GM23338 (cell line): ENCODE measurements at regions not wholly inside any gene's neighbourhood (a gene's known extent, or its start where the extent isn't known, plus 50 kb on each side); places are given as distances from the start of the nearest gene placed in this dataset.

Experiments used
- CREB1 ChIP-seq: fragments of 250-450 bp; sonication (Bioruptor Pico); IDR thresholded peaks from 2 replicates; pipeline ENCODE4 v1.5.0; 2020; ENCODE audit warnings: low read depth, mild to moderate bottlenecking, moderate library complexity
- EZH2 ChIP-seq: fragments of 200-600 bp; sonication (generic); IDR thresholded peaks from one replicate; pipeline ENCODE4 v1.8.0; 2017; ENCODE audit warnings: antibody characterized with exemption, mild to moderate bottlenecking, low read depth; ENCODE audit not compliant: unreplicated experiment
- EZH2phosphoT487 ChIP-seq: fragments of 200-600 bp; sonication (generic); IDR thresholded peaks from one replicate; pipeline ENCODE4 v1.8.1; 2018; ENCODE audit warnings: antibody characterized with exemption; ENCODE audit not compliant: unreplicated experiment
- JUNB ChIP-seq: IDR thresholded peaks from one replicate; pipeline ENCODE4 v1.6.1; 2016; ENCODE audit warnings: antibody characterized with exemption; ENCODE audit not compliant: unreplicated experiment
- NANOG ChIP-seq: IDR thresholded peaks from 2 replicates; pipeline ENCODE4 v1.6.1; 2016; ENCODE audit warnings: antibody characterized with exemption, borderline replicate concordance
- POLR2AphosphoS5 ChIP-seq: IDR thresholded peaks from 2 replicates; pipeline ENCODE4 v1.6.1; 2016; ENCODE audit warnings: antibody characterized with exemption, low read depth
- STAT1 ChIP-seq: IDR thresholded peaks from one replicate; pipeline ENCODE4 v1.6.1; 2016; ENCODE audit warnings: antibody characterized with exemption; ENCODE audit not compliant: unreplicated experiment
- ZNF114 ChIP-seq: fragments of 250-450 bp; sonication (Bioruptor Pico); IDR thresholded peaks from 2 replicates; pipeline ENCODE4 v1.5.0; 2020; ENCODE audit warnings: mild to moderate bottlenecking, moderate library complexity
- ZNF331 ChIP-seq: fragments of 250-450 bp; sonication (Bioruptor Pico); IDR thresholded peaks from 2 replicates; pipeline ENCODE4 v1.5.0; 2020; ENCODE audit warnings: low read depth, mild to moderate bottlenecking, moderate library complexity
- ZNF462 ChIP-seq: fragments of 250-450 bp; sonication (Bioruptor Pico); IDR thresholded peaks from 2 replicates; pipeline ENCODE4 v1.5.0; 2020; ENCODE audit warnings: mild to moderate bottlenecking, moderate library complexity
- TF ChIP-seq, protein P1 (sequence below): IDR thresholded peaks from 2 replicates; pipeline ENCODE4 v1.6.1; 2016; ENCODE audit warnings: antibody characterized with exemption
- TF ChIP-seq, protein P2 (sequence below): IDR thresholded peaks from one replicate; pipeline ENCODE4 v1.6.1; 2018; ENCODE audit warnings: antibody characterized with exemption; ENCODE audit not compliant: unreplicated experiment

GRCh38 chrX:125507119-125507518 lies 187.4 kb downstream of the TEX13C start (continued):
- TF ChIP-seq ZNF462 (CRISPR knock-in tag) (no peak), ZNF114 (CRISPR knock-in tag) (no peak), NANOG (no peak), EZH2 (no peak), STAT1 (no peak), POLR2AphosphoS5 (no peak), EZH2phosphoT487 (no peak), CREB1 (CRISPR knock-in tag) (no peak), ZNF331 (CRISPR knock-in tag) (no peak), JUNB (no peak)
- TF ChIP-seq, protein P1, sequence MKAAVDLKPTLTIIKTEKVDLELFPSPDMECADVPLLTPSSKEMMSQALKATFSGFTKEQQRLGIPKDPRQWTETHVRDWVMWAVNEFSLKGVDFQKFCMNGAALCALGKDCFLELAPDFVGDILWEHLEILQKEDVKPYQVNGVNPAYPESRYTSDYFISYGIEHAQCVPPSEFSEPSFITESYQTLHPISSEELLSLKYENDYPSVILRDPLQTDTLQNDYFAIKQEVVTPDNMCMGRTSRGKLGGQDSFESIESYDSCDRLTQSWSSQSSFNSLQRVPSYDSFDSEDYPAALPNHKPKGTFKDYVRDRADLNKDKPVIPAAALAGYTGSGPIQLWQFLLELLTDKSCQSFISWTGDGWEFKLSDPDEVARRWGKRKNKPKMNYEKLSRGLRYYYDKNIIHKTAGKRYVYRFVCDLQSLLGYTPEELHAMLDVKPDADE, result no peak
- TF ChIP-seq, protein P2, sequence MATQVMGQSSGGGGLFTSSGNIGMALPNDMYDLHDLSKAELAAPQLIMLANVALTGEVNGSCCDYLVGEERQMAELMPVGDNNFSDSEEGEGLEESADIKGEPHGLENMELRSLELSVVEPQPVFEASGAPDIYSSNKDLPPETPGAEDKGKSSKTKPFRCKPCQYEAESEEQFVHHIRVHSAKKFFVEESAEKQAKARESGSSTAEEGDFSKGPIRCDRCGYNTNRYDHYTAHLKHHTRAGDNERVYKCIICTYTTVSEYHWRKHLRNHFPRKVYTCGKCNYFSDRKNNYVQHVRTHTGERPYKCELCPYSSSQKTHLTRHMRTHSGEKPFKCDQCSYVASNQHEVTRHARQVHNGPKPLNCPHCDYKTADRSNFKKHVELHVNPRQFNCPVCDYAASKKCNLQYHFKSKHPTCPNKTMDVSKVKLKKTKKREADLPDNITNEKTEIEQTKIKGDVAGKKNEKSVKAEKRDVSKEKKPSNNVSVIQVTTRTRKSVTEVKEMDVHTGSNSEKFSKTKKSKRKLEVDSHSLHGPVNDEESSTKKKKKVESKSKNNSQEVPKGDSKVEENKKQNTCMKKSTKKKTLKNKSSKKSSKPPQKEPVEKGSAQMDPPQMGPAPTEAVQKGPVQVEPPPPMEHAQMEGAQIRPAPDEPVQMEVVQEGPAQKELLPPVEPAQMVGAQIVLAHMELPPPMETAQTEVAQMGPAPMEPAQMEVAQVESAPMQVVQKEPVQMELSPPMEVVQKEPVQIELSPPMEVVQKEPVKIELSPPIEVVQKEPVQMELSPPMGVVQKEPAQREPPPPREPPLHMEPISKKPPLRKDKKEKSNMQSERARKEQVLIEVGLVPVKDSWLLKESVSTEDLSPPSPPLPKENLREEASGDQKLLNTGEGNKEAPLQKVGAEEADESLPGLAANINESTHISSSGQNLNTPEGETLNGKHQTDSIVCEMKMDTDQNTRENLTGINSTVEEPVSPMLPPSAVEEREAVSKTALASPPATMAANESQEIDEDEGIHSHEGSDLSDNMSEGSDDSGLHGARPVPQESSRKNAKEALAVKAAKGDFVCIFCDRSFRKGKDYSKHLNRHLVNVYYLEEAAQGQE, result no peak
